GM12878 (cell line): ENCODE measurements at regions not wholly inside any gene's neighbourhood (a gene's known extent, or its start where the extent isn't known, plus 50 kb on each side); places are given as distances from the start of the nearest gene placed in this dataset.

Source experiments
- ATAC-seq: fragments of 200-7000 bp; cut with Tn5 transposase; 3 replicates; pipeline ENCODE4 v1.9.1; 2020; ENCODE audit warnings: mild to moderate bottlenecking, moderate library complexity
- BruUV-seq: library from RNA; stranded (reverse); fragments of 400-500 nt; replicated peaks from 2 replicates; lab custom pipeline; 2021; lab: Mats Ljungman, UMichigan
- CTCF ChIA-PET: fragments of 300-600 bp; sonication (Branson Sonifier 250); formaldehyde crosslinking; extraction: SDS; loops from one replicate; lab custom pipeline; 2021; ENCODE audit warnings: inconsistent platforms; lab: Yijun Ruan, JAX
- POLR2A ChIA-PET: fragments of 350-600 bp; formaldehyde crosslinking; extraction: SDS; loops from one replicate; lab custom pipeline; 2021; ENCODE audit warnings: inconsistent platforms; lab: Charles Lee
- RAD21 ChIA-PET: fragments of 300-600 bp; sonication (Branson Sonifier 250); formaldehyde crosslinking; loops from one replicate; lab custom pipeline; 2023; ENCODE audit warnings: antibody characterized with exemption; ENCODE audit not compliant: unreplicated experiment; lab: Charles Lee
- SMC1A ChIA-PET: fragments of 300-600 bp; sonication (Branson Sonifier 250); formaldehyde crosslinking; loops from one replicate; lab custom pipeline; 2023; ENCODE audit not compliant: unreplicated experiment, uncharacterized antibody; lab: Charles Lee
- DNase-seq: peaks from one replicate; pipeline ENCODE4 v3.0.0-alpha.2; 2011; ENCODE audit warnings: low read depth, low spot score
- FAIRE-seq: peaks from 3 replicates; lab custom pipeline; 2011; peaks lifted over from hg19 to GRCh38; lab: Jason Lieb, UNC
- H2AFZ ChIP-seq: 2 replicates; pipeline ENCODE4 v1.6.0; 2011; ENCODE audit warnings: low read depth, low read length, control low read depth; ENCODE audit not compliant: control insufficient read depth
- H3K27ac ChIP-seq: 2 replicates; pipeline ENCODE4 v1.5.1; 2011; ENCODE audit warnings: control low read depth; ENCODE audit not compliant: control insufficient read depth, insufficient read depth
- H3K27me3 ChIP-seq, 2 experiments: replicated peaks in 1 of 2; 2 replicates each; pipeline versions ENCODE4 v1.6.0 to v1.6.1; 2011; ENCODE audit warnings: low read length in 1 of 2; ENCODE audit not compliant: control insufficient read depth in 2 of 2, insufficient read depth in 2 of 2
- H3K36me3 ChIP-seq, 2 experiments: 2 replicates each; pipeline ENCODE4 v1.5.1; 2011; ENCODE audit warnings: low read length in 1 of 2; ENCODE audit not compliant: control insufficient read depth in 2 of 2, insufficient read depth in 2 of 2
- H3K4me1 ChIP-seq: 2 replicates; pipeline ENCODE4 v1.6.1; 2011; ENCODE audit warnings: mild to moderate bottlenecking, low read length, moderate library complexity, mixed read lengths; ENCODE audit not compliant: control insufficient read depth, insufficient read depth
- H3K4me2 ChIP-seq: 2 replicates; pipeline ENCODE4 v1.6.0; 2011; ENCODE audit warnings: control low read depth; ENCODE audit not compliant: control insufficient read depth, insufficient read depth
- H3K4me3 ChIP-seq: fragments of 200-600 bp; sonication (generic); 2 replicates; pipeline ENCODE4 v1.5.1; 2016
- H3K79me2 ChIP-seq: 2 replicates; pipeline ENCODE4 v1.6.0; 2011; ENCODE audit warnings: low read length; ENCODE audit not compliant: control insufficient read depth, insufficient read depth
- H3K9ac ChIP-seq: 2 replicates; pipeline ENCODE4 v1.8.0; 2011; ENCODE audit warnings: low read length, control low read depth, mixed read lengths; ENCODE audit not compliant: control insufficient read depth, insufficient read depth
- H3K9me3 ChIP-seq: replicated peaks from 3 replicates; pipeline ENCODE4 v1.5.1; 2011; ENCODE audit warnings: mild to moderate bottlenecking, low read length; ENCODE audit not compliant: control insufficient read depth, insufficient read depth
- H4K20me1 ChIP-seq: 2 replicates; pipeline ENCODE4 v1.6.0; 2011; ENCODE audit not compliant: control insufficient read depth, insufficient read depth
- ATF2 ChIP-seq: IDR thresholded peaks from 2 replicates; pipeline ENCODE4 v1.6.1; 2012; ENCODE audit warnings: low read length, inconsistent platforms
- GATAD2B ChIP-seq: fragments of 450-650 bp; conservative IDR thresholded peaks from 2 replicates; pipeline ENCODE4 v1.6.1; 2017; ENCODE audit warnings: low read depth, mild to moderate bottlenecking, moderate library complexity
- HCFC1 ChIP-seq: fragments of 150-350 bp; IDR thresholded peaks from 2 replicates; pipeline ENCODE4 v1.6.1; 2014; ENCODE audit warnings: low read length
- IRF4 ChIP-seq: IDR thresholded peaks from 2 replicates; pipeline ENCODE4 v1.6.1; 2011; ENCODE audit warnings: low read depth, low read length
- IRF5 ChIP-seq: fragments of 450-650 bp; IDR thresholded peaks from 2 replicates; pipeline ENCODE4 v1.6.1; 2017; ENCODE audit warnings: borderline replicate concordance
- KDM1A ChIP-seq: fragments of 200-600 bp; sonication (generic); IDR thresholded peaks from 2 replicates; pipeline ENCODE4 v1.6.1; 2016; ENCODE audit warnings: borderline replicate concordance
- MYB ChIP-seq: fragments of 150-350 bp; IDR thresholded peaks from 2 replicates; pipeline ENCODE4 v1.6.1; 2014; ENCODE audit warnings: mild to moderate bottlenecking, low read depth, low read length, borderline replicate concordance
- NRF1 ChIP-seq: conservative IDR thresholded peaks from 2 replicates; pipeline ENCODE4 v1.6.1; 2011; ENCODE audit warnings: mild to moderate bottlenecking, low read depth, low read length, improper control_type of control experiment
- RAD51 ChIP-seq: fragments of 450-650 bp; IDR thresholded peaks from 2 replicates; pipeline ENCODE4 v1.6.1; 2016; ENCODE audit warnings: moderate library complexity, mild to moderate bottlenecking, inconsistent platforms
- SIN3A ChIP-seq: IDR thresholded peaks from 2 replicates; pipeline ENCODE4 v1.6.1; 2012; ENCODE audit warnings: low read depth, low read length, improper control_type of control experiment
- ZBTB4 ChIP-seq: fragments of 450-650 bp; formaldehyde crosslinking; IDR thresholded peaks from 2 replicates; pipeline ENCODE4 v1.4.0; 2022; ENCODE audit warnings: mild to moderate bottlenecking, moderate library complexity
- WGBS: methylation state at CpG from one replicate; pipeline ENCODE4 v1.1.6; 2016; ENCODE audit warnings: low lambda C conversion rate; ENCODE audit not compliant: insufficient replicate concordance, insufficient coverage; ENCODE audit errors: missing lambda C conversion rate; 5-methylcytosine and 5-hydroxymethylcytosine counted together
- in situ Hi-C: fragments of 300-500 bp; cut with MboI; formaldehyde crosslinking; loops from 9 replicates; pipeline ENCODE4 v1.14.3; 2018; ENCODE audit warnings: mixed read lengths
- intact Hi-C: fragments of 100-400 bp; cut with micrococcal nuclease; formaldehyde crosslinking; loops from one replicate; pipeline ENCODE4 v1.14.2; 2022; ENCODE audit not compliant: unreplicated experiment

GRCh38 chr13:90170208-90170607 is 1177.3 kb upstream of the MIR17HG start:
- ChIA-PET RAD21 (no interaction called here), POLR2A (no interaction called here), SMC1A (no interaction called here), CTCF (no interaction called here)
- Histone ChIP-seq H3K9me3 (no peaks in the 10 kb centered on the region), H2AFZ (no peak overlapping the region), H3K4me2 (no peak overlapping the region), H4K20me1 (no peaks in the 10 kb centered on the region), H3K36me3 (no peaks in the 10 kb centered on the region), H3K4me1 (no peaks in the 10 kb centered on the region)
- in situ Hi-C loops = no loop called here
- no peak for ATAC-seq
- no peak for TF ChIP-seq HCFC1
- TF ChIP-seq NRF1 = no peak
- no peak for TF ChIP-seq ATF2
- no peak for TF ChIP-seq RAD51
- no peak for TF ChIP-seq ZBTB4 (CRISPR knock-in tag)
- TF ChIP-seq MYB = no peak
- no peak for TF ChIP-seq IRF5
- no peak for TF ChIP-seq GATAD2B
- no peak for TF ChIP-seq SIN3A
- no peak for TF ChIP-seq IRF4
- TF ChIP-seq KDM1A = no peak
- TF ChIP-seq, all 136 proteins: peak for 0
- FAIRE-seq (no peak), DNase-seq (no peak)
- intact Hi-C loops = no loop called here
- H3K27me3 ChIP-seq = no peaks in the 10 kb centered on the region
- H3K79me2 ChIP-seq = no peaks in the 10 kb centered on the region
- no peak overlapping the region for H3K27ac ChIP-seq
- no peak overlapping the region for H3K9ac ChIP-seq
- WGBS = 0% methylated on average over 1 of the region's 1 CpG
- BruUV-seq = no TSS peak
- no peak overlapping the region for H3K4me3 ChIP-seq
